ENCODE measurements at regions not wholly inside any gene's neighbourhood (a gene's known extent, or its start where the extent isn't known, plus 50 kb on each side); places are given as distances from the start of the nearest gene placed in this dataset.

DNA sequence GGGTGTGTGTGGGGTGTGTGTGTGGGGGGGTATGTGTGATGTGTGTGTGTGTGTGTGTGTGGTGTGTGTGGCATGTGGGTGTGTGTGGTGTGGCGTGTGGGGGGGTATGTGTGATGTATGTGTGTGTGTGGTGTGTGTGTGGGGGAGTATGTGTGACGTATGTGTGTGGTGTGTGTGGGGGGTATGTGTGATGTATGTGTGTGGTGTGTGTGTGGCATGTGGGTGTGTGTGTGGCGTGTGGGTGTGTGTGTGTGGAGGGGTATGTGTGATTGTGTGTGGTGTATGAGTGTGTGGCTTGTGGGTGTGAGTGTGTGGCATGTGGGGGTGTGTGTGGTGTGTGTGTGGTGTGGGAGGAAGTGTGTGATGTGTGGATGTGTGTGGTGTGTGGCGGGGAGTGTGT is 442.3 kb downstream of the PREX1 start:
- TF ChIP-seq, protein P1, sequence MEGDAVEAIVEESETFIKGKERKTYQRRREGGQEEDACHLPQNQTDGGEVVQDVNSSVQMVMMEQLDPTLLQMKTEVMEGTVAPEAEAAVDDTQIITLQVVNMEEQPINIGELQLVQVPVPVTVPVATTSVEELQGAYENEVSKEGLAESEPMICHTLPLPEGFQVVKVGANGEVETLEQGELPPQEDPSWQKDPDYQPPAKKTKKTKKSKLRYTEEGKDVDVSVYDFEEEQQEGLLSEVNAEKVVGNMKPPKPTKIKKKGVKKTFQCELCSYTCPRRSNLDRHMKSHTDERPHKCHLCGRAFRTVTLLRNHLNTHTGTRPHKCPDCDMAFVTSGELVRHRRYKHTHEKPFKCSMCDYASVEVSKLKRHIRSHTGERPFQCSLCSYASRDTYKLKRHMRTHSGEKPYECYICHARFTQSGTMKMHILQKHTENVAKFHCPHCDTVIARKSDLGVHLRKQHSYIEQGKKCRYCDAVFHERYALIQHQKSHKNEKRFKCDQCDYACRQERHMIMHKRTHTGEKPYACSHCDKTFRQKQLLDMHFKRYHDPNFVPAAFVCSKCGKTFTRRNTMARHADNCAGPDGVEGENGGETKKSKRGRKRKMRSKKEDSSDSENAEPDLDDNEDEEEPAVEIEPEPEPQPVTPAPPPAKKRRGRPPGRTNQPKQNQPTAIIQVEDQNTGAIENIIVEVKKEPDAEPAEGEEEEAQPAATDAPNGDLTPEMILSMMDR (IDR thresholded peaks at IDR 0.05) = no peak
- TF ChIP-seq POLR2A (IDR thresholded peaks at IDR 0.05) = no peak

Data from esophagus squamous epithelium (tissue), 4 donors.